ENCODE measurements at regions not wholly inside any gene's neighbourhood (a gene's known extent, or its start where the extent isn't known, plus 50 kb on each side); places are given as distances from the start of the nearest gene placed in this dataset.
"Not testable (repeated sequence)": the region's sequence is repeated elsewhere in the genome, so short reads cannot be mapped to it uniquely, and the experiment has no call there.

DNA sequence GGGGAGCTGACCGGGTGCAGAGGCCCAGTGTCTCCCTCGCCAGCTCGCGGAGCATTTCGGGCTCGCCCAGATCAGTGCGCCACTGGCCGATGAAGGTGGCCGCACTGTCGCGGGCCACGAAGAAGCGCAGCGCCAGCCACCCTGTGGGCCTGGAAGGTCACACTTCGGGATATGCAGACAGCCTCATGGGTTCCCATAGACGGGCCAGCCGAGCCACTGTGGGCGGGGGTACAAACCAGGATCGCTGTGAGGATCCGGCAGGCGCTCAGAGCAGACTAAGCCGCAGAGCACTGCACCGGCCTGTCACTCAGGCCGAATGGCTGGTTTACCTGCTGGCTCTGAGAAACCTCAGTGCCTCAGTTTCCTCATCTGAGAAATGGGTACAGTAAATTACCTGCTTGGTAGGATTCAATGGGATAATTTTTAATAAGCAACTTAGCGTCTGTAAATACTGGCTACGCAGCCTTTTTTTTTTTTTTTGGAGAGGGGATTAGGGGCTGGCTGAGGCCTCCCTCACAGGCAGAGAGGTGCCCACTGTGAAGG is 64.0 kb upstream of the IGFBPL1 start:
- TF ChIP-seq EZH2phosphoT487 (IDR thresholded peaks at IDR 0.05; ENCODE audit: borderline replicate concordance, low read depth, low read length) (no peak), CTCF (conservative IDR thresholded peaks at IDR 0.05; ENCODE audit: low read length) (no peak)
- Histone ChIP-seq H3K9me3 (ENCODE audit: low read length) (no peaks in the 10 kb centered on the region), H3K4me3 (ENCODE audit: low read depth, low read length, poor library complexity, severe bottlenecking) (no peak overlapping the region), H3K79me2 (ENCODE audit: insufficient read depth, low read depth, low read length) (no peaks in the 10 kb centered on the region), H3K4me1 (ENCODE audit: insufficient read depth, low read length, poor library complexity, severe bottlenecking) (no peaks in the 10 kb centered on the region), H3K36me3 (ENCODE audit: insufficient read depth, low read length) (no peaks in the 10 kb centered on the region), H3K4me2 (ENCODE audit: low read length) (no peak overlapping the region), H3K9me2 (ENCODE audit: insufficient read depth, low read length) (no peaks in the 10 kb centered on the region), H3K27ac (ENCODE audit: low read depth, low read length, poor library complexity, severe bottlenecking) (no peak overlapping the region), H2AFZ (ENCODE audit: low read length) (no peak overlapping the region), H4K20me1 (ENCODE audit: insufficient read depth, low read length) (no peaks in the 10 kb centered on the region)
- ChIA-PET POLR2A (no interaction called here), CTCF (ENCODE audit: unreplicated experiment) (no interaction called here)
- BruUV-seq (replicated peaks) = no TSS peak
- no peak for DNase-seq (ENCODE audit: low spot score)
- intact Hi-C loops (cut with micrococcal nuclease; ENCODE audit: unreplicated experiment) = no loop called here

DNA sequence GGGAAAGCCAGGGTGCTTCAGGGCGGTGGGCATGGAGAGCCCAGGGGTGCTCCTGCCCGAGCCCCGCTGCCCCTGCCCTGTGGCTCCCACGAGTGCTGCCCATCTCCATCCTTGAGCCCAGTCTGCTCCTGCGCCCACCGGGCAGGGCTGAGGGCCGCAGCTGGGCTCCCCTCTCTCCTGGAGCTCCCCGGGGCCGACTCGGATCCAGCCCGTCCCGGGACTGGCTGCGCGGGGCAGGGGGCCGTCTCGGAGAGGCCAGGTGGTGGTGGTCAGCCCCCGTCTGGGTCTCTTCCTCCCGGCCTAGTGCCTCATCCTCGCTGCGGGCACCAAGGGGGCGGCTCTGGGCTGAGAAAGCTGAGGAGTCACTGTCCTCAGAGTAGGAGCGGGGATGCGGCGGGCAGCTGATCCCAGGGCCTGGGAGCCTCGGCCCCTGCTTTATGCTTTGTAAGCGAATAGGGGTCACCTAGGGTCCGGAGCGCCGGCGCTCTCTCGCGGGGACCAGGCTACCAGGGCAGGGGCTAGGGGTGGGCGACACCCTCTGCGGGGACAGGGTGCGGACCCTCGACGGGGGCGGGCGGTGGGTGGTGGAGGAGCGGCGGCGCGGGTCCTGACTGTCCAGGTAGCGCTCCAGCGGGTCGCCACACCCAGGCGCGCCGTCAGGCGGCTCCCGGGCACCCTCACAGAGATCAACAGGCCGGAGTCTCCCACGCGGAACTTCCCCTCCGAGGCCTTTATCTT is 63.3 kb upstream of the IGFBPL1 start:
- intact Hi-C loops (cut with micrococcal nuclease; ENCODE audit: unreplicated experiment); BruUV-seq (replicated peaks); H3K79me2 ChIP-seq (ENCODE audit: insufficient read depth, low read depth, low read length); CTCF ChIA-PET (ENCODE audit: unreplicated experiment); H3K4me3 ChIP-seq (ENCODE audit: low read depth, low read length, poor library complexity, severe bottlenecking); H4K20me1 ChIP-seq (ENCODE audit: insufficient read depth, low read length); H3K4me2 ChIP-seq (ENCODE audit: low read length); H3K36me3 ChIP-seq (ENCODE audit: insufficient read depth, low read length); H3K9me2 ChIP-seq (ENCODE audit: insufficient read depth, low read length); DNase-seq (ENCODE audit: low spot score); H3K4me1 ChIP-seq (ENCODE audit: insufficient read depth, low read length, poor library complexity, severe bottlenecking); POLR2A ChIA-PET; H2AFZ ChIP-seq (ENCODE audit: low read length); H3K9me3 ChIP-seq (ENCODE audit: low read length); H3K27ac ChIP-seq (ENCODE audit: low read depth, low read length, poor library complexity, severe bottlenecking): not testable (repeated sequence)

GRCh38 chr9:38486837-38487236 is 62.6 kb upstream of the IGFBPL1 start:
- TF ChIP-seq CTCF (conservative IDR thresholded peaks at IDR 0.05; ENCODE audit: low read length) (no peak), EZH2phosphoT487 (IDR thresholded peaks at IDR 0.05; ENCODE audit: borderline replicate concordance, low read depth, low read length) (no peak)
- Histone ChIP-seq H3K27ac (ENCODE audit: low read depth, low read length, poor library complexity, severe bottlenecking) (no peak overlapping the region), H3K4me3 (ENCODE audit: low read depth, low read length, poor library complexity, severe bottlenecking) (no peak overlapping the region), H3K36me3 (ENCODE audit: insufficient read depth, low read length) (no peaks in the 10 kb centered on the region), H3K79me2 (ENCODE audit: insufficient read depth, low read depth, low read length) (no peaks in the 10 kb centered on the region), H3K4me2 (ENCODE audit: low read length) (no peak overlapping the region), H2AFZ (ENCODE audit: low read length) (no peak overlapping the region), H3K9me2 (ENCODE audit: insufficient read depth, low read length) (no peaks in the 10 kb centered on the region), H4K20me1 (ENCODE audit: insufficient read depth, low read length) (no peaks in the 10 kb centered on the region), H3K9me3 (ENCODE audit: low read length) (no peaks in the 10 kb centered on the region), H3K4me1 (ENCODE audit: insufficient read depth, low read length, poor library complexity, severe bottlenecking) (no peaks in the 10 kb centered on the region)
- ChIA-PET CTCF (ENCODE audit: unreplicated experiment) (no interaction called here), POLR2A (no interaction called here)
- no TSS peak for BruUV-seq (replicated peaks)
- intact Hi-C loops (cut with micrococcal nuclease; ENCODE audit: unreplicated experiment) = no loop called here
- no peak for DNase-seq (ENCODE audit: low spot score)

Data from OCI-LY7 (cell line).